Parathyroid adenoma (tissue), 2 donors: ENCODE measurements at regions not wholly inside any gene's neighbourhood (a gene's known extent, or its start where the extent isn't known, plus 50 kb on each side); places are given as distances from the start of the nearest gene placed in this dataset.
A peak's percentile ranks its signal among the peaks of the same experiment; 100 is the strongest.

ENCODE experiments used
- H2AFZ ChIP-seq: fragments of 300-600 bp; sonication (generic); one replicate; pipeline ENCODE4 v1.7.0; 2017; ENCODE audit warnings: antibody characterized with exemption, mild to moderate bottlenecking
- H3K27ac ChIP-seq: fragments of 300-600 bp; sonication (generic); one replicate; pipeline ENCODE4 v1.7.0; 2017
- H3K27me3 ChIP-seq: fragments of 300-600 bp; sonication (generic); one replicate; pipeline ENCODE4 v1.7.0; 2017; ENCODE audit warnings: low read length; ENCODE audit not compliant: control insufficient read depth, insufficient read depth
- H3K36me3 ChIP-seq: fragments of 300-600 bp; sonication (generic); one replicate; pipeline ENCODE4 v1.7.0; 2017; ENCODE audit warnings: low read length; ENCODE audit not compliant: control insufficient read depth, insufficient read depth
- H3K4me1 ChIP-seq: fragments of 300-600 bp; sonication (generic); one replicate; pipeline ENCODE4 v1.7.0; 2017; ENCODE audit warnings: control low read depth
- H3K4me2 ChIP-seq: fragments of 300-600 bp; sonication (generic); one replicate; pipeline ENCODE4 v1.7.0; 2017; ENCODE audit warnings: low read length
- H3K4me3 ChIP-seq: fragments of 300-600 bp; sonication (generic); one replicate; pipeline ENCODE4 v1.7.0; 2017; ENCODE audit warnings: low read depth, low read length
- H3K79me2 ChIP-seq: fragments of 300-600 bp; sonication (generic); one replicate; pipeline ENCODE4 v1.7.0; 2017; ENCODE audit warnings: control low read depth
- H3K9ac ChIP-seq: fragments of 300-600 bp; sonication (generic); one replicate; pipeline ENCODE4 v1.7.0; 2017; ENCODE audit warnings: mild to moderate bottlenecking
- H3K9me3 ChIP-seq: fragments of 300-600 bp; sonication (generic); one replicate; pipeline ENCODE4 v1.7.0; 2017; ENCODE audit warnings: low read length; ENCODE audit not compliant: control insufficient read depth
- CTCF ChIP-seq: fragments of 300-600 bp; sonication (generic); IDR thresholded peaks from one replicate; pipeline ENCODE4 v1.7.0; 2017; ENCODE audit warnings: antibody characterized with exemption, mild to moderate bottlenecking
- donor health status: primary hyperparathyroidism.

GRCh38 chr5:143641549-143642355 is 170.2 kb upstream of the HMHB1 start:
- no peak for TF ChIP-seq CTCF
- H3K4me1 ChIP-seq = no peaks in the 10 kb centered on the region
- H3K9ac ChIP-seq = no peak overlapping the region
- H3K4me2 ChIP-seq = no peak overlapping the region
- no peaks in the 10 kb centered on the region for H3K9me3 ChIP-seq
- no peak overlapping the region for H2AFZ ChIP-seq
- no peak overlapping the region for H3K4me3 ChIP-seq
- no peaks in the 10 kb centered on the region for H3K79me2 ChIP-seq
- no peaks in the 10 kb centered on the region for H3K36me3 ChIP-seq
- H3K27me3 ChIP-seq = no peaks in the 10 kb centered on the region
- no peak overlapping the region for H3K27ac ChIP-seq

- H3K27ac ChIP-seq = no peak overlapping the region
- H3K79me2 ChIP-seq = no peaks in the 10 kb centered on the region
- no peak overlapping the region for H2AFZ ChIP-seq
- no peak overlapping the region for H3K4me3 ChIP-seq
- no peak for TF ChIP-seq CTCF
- no peak overlapping the region for H3K9ac ChIP-seq
- H3K4me2 ChIP-seq = no peak overlapping the region
- no peaks in the 10 kb centered on the region for H3K9me3 ChIP-seq
- H3K36me3 ChIP-seq = no peaks in the 10 kb centered on the region
- H3K27me3 ChIP-seq = no peaks in the 10 kb centered on the region
- H3K4me1 ChIP-seq = no peaks in the 10 kb centered on the region
These were observed 173.3 kb upstream of the HMHB1 start for GRCh38 chr5:143638654-143639053.

- H3K27ac ChIP-seq = no peak overlapping the region
- H3K9ac ChIP-seq = no peak overlapping the region
- H2AFZ ChIP-seq = peak overlapping the region; percentile 14
- H3K27me3 ChIP-seq = no peaks in the 10 kb centered on the region
- H3K9me3 ChIP-seq = no peaks in the 10 kb centered on the region
- H3K36me3 ChIP-seq = no peaks in the 10 kb centered on the region
- no peaks in the 10 kb centered on the region for H3K4me1 ChIP-seq
- H3K79me2 ChIP-seq = no peaks in the 10 kb centered on the region
- no peak overlapping the region for H3K4me3 ChIP-seq
- no peak for TF ChIP-seq CTCF
- H3K4me2 ChIP-seq = no peak overlapping the region
These were observed 174.9 kb upstream of the HMHB1 start for GRCh38 chr5:143636931-143637528.

- Histone ChIP-seq H3K27me3 (no peaks in the 10 kb centered on the region), H3K4me2 (no peak overlapping the region), H3K79me2 (no peaks in the 10 kb centered on the region), H2AFZ (no peak overlapping the region), H3K9me3 (no peaks in the 10 kb centered on the region), H3K4me1 (no peaks in the 10 kb centered on the region), H3K4me3 (no peak overlapping the region), H3K27ac (no peak overlapping the region), H3K36me3 (no peaks in the 10 kb centered on the region), H3K9ac (no peak overlapping the region)
- TF ChIP-seq CTCF = no peak
These were observed 176.1 kb upstream of the HMHB1 start for GRCh38 chr5:143635888-143636287.
